ENCODE measurements at regions not wholly inside any gene's neighbourhood (a gene's known extent, or its start where the extent isn't known, plus 50 kb on each side); places are given as distances from the start of the nearest gene placed in this dataset.
"Not testable (repeated sequence)": the region's sequence is repeated elsewhere in the genome, so short reads cannot be mapped to it uniquely, and the experiment has no call there.

DNA sequence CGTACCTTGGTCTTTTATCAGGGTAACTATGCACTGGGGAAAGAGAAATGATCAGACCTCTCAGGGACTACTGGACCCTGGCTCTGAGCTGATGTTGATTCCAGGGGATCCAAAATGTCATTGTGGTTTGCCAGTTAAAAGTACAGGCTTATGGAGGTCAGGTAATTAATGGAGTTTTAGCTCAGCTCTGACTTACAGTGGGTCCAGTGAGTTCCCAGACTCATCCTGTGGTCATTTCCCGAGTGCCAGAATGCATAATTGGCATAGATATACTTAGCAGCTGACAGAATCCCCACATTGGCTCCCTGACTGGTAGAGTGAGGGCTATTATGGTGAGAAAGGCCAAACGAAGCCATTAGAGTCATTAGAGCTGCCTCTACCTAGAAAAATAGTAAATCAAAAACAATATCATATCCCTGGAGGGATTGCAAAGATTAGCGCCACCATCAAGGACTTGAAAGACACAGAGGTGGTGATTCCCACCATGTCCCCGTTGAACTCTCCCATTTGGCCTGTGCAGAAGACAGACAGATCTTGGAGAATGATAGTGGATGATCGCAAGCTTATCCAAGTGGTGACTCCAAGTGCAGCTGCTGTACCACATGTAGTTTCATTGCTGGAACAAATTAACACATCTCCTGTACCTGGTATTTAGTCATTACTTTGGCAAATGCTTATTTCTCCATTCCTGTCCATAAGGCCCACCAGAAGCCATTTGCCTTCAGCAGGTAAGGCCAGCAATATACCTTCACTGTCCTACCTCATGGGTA is 152.4 kb downstream of the THBS2 start:
- no peak for DNase-seq (ENCODE audit: low spot score)

- no peak for DNase-seq (ENCODE audit: low spot score)
Measured at GRCh38 chr6:169099411-169100202, 154.0 kb downstream of the THBS2 start.

- not testable (repeated sequence) for DNase-seq (ENCODE audit: low spot score)
Measured at GRCh38 chr6:169098651-169099050, 155.0 kb downstream of the THBS2 start.

DNA sequence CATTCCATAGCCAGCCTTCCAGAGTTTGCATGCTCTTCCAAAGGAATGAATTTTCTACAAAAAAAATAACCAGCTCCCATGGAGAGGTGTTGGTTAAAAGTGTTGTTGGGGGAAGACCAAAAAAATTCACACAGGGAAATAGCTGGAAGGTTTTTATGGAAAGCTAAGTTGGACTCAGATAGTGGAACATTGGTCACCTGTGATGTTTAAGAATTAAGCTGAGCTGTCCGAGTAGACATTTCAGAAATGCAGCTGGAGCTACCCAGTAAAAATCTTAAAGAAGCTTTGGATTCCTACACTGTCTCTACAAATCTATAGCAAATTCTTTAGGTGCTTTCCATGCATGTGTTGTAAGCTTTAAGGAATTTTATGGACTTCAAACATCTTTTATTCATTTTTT is 155.5 kb downstream of the THBS2 start:
- DNase-seq (ENCODE audit: low spot score) = no peak

GRCh38 chr6:169097381-169097959 is 156.2 kb downstream of the THBS2 start:
- DNase-seq (ENCODE audit: low spot score) = no peak

DNA sequence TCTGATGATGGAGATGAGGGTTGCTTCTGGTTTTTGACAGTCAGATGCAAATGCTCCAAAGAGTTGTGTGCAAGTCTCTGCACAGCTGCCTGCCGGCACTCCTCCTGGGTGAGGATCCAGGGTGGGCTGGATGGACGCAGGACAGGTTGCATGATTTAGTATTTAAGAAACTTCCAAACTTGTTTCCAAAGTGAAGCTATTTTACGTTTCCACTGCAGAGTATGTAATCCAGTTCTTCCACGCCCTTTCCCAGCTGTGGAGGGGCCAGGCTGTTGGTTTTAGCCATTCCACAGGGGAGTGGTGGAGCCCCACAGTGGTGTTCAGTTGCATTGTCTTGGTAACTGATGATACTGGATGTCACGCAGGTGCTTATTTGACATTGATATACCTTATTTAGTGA is 157.3 kb downstream of the THBS2 start:
- no peak for DNase-seq (ENCODE audit: low spot score)

GRCh38 chr6:169095153-169095552 is 158.5 kb downstream of the THBS2 start:
- no peak for DNase-seq (ENCODE audit: low spot score)

DNA sequence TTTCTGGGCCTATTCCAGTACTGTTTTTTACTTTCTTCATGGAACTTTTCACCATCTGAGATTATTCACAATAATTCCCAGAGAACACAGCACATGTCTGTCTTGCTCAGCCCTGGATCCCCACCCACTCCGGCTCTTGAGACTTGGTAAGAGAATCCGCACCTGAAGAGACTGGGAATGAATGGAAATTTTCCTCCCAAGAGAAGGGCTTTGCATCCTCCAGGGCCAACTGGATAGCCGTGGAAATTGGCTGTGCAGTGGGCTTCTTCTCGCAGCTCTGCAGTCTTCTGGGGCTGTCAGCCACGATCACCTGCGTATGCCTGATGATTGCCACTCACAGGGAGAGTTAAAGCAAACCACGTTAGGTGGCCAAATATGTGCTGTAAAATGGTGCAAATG is 159.1 kb downstream of the THBS2 start:
- no peak for DNase-seq (ENCODE audit: low spot score)

DNA sequence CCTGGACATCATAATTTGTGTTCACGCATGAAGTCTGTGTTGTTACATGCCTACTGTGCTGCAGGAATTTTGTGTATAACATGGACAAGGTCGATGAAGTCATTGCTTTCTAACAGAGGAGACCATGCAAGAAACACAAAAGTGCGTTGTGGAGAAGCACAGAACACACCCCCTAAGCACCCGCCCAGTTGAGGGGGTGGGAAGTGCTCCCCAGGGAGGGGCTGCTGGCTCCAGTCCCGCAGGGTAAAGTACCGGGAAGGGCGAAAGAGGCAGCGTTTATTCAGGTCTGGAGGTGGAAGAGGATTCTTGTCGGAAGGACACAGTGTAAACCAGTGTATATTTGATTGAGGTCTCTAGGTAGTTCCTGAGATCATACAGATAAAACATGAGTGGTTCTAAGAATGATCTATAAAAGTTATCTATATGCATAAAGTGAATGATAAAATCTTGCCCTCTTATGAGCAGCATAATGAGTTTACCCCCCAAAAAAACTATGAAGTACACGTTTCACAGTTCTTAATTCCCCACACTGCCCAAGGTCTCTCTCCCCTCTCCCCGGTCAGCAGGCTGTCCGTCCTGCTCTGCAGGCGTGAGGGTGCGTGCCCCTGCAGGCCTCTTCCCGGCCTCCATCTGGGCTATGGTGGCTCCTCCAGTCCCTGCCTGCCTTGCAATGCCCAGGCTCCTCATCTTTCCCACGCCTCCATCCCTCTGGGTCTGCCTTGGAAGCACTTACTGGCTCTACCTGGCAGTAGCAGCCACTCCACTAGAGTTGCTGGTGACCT is 159.7 kb downstream of the THBS2 start:
- no peak for DNase-seq (ENCODE audit: low spot score)

- no peak for DNase-seq (ENCODE audit: low spot score)
Measured at GRCh38 chr6:169093066-169093723, 160.5 kb downstream of the THBS2 start.

- no peak for DNase-seq (ENCODE audit: low spot score)
Measured at GRCh38 chr6:169092375-169092774, 161.3 kb downstream of the THBS2 start.

DNA sequence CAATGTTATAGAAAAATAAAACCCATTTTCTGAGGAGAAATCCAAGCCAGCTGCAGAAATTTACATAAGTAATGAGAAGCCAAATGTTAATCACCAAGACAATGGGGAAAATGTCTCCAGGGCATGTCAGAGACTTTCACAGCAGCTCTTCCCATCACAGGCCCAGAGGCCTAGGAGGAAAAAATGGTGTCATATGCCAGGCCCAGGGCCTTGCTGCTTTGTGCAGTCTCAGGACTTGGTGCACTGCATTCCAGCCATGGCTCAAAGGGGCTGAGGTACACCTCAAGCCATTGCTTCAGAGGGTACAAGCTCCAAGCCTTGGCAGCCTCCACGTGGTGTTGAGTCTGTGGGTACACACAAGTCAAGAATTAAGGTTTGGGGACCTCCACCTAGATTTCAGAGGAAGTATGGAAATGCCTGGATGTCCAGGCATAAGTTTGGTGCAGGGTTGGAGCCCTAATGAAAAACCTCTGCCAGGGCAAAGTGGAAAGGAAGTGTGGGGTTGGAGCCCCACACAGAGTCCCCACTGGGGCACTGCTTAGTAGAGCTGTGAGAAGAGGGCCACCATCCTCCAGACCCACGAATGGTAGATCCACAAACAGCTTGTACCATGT is 163.0 kb downstream of the THBS2 start:
- DNase-seq (ENCODE audit: low spot score) = not testable (repeated sequence)

DNA sequence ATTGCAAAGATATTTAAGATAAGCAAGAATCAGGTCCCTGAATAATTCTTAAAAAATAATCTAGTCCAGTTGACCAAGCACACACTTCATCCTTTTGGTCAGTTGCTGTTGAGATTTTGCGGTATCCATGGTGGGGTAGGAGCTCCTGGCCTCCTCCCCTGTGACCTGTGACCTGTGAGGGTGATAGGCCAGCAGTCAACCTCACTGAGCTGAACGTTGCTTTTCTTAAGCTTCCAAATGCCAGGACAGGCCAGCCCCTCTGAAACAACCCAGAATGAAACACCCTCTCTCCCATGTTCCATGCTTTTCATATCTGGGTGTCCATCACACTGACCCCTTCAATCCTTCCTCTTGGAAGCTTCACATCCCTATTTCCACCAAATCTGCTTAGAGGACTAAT is 164.9 kb downstream of the THBS2 start:
- no peak for DNase-seq (ENCODE audit: low spot score)

DNA sequence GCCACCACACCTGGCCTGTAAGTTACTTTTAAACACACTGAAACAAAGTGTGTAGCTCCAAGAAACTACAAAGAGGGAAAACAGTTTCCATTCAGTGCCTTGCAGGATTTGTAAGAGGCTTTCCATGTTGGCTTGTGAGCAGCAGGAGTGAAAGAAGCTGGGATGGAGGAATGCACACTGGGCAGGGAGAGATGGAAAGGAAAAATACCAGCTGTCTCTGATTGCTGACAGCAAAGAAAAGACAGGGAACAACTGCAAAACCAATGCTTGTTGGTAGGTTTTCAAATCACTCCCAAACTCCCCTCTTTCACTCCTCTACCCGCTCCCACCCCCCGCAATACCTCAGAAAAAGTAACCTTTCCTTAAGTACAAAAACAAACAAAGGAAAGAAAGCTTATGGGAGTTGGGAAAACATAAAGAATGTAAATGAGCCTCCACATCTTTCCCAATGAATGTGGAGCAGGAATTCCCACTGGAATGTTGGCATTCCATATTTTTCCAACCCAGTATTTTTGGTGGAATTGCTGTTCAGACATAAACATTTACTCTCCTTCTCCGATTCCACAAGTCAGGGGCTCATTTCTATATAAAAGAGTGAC is 166.1 kb downstream of the THBS2 start:
- DNase-seq (ENCODE audit: low spot score) = no peak

- not testable (repeated sequence) for DNase-seq (ENCODE audit: low spot score)
Measured at GRCh38 chr6:169086616-169087015, 167.0 kb downstream of the THBS2 start.

- DNase-seq (ENCODE audit: low spot score) = no peak
Measured at GRCh38 chr6:169086020-169086419, 167.6 kb downstream of the THBS2 start.

GRCh38 chr6:169085466-169085865 is 168.2 kb downstream of the THBS2 start:
- DNase-seq (ENCODE audit: low spot score) = no peak

DNA sequence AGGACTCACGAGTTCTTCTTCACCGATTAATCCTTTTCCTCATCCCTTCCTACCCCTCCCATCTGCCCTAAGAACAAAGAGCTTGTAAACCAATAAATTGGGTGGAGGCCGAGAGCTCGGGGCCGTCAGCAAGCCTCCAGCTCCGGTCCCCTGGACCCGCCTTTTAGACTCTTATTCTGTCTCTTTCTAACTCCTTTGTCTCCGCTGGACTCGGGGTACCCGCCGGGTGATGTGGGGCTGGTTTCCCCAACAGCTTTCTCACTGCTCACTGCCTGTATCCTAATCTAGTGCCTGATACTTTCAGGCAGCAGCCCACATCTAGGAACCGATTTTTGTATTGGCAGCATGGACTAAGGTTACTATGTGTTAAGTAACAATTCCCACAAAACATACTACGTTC is 169.1 kb downstream of the THBS2 start:
- not testable (repeated sequence) for DNase-seq (ENCODE audit: low spot score)

DNA sequence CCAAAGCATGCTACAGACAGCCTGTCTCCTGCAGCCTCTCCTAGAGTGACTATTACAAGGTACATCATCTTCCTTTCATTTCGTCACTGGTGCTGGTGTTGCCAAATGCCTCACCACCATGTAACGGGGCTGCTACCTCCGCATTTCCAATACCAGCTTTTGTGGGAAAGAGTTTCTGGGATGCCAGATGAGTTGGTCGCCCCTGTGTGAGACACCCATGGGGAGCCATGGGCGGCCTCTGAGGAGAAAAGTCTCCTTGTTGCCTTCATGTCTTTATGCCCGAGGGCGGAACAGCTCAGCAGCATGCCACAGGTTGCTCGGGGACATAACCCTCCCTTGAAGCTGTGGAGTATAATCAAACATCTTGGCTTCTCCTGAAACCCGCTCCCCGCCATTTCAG is 169.6 kb downstream of the THBS2 start:
- no peak for DNase-seq (ENCODE audit: low spot score)

DNA sequence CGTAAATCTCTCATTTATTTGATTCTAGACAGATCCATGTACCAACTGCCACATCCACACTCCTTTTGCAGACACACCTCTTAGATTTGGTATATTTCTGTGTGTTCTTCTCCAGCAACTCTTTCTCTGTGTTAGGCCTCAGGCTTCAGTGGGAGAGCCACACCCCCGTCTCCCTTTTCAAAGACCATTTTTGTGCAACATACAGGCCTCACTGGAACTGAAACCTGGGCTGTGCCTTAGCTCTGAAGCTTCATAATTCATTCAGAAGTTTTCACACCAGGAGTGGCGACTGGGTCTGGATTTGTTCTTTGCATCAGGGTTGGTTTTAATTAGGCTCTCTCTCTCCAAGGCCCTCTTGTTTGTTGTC is 170.2 kb downstream of the THBS2 start:
- no peak for DNase-seq (ENCODE audit: low spot score)

Data from putamen (tissue), 1 donor.